ENCODE measurements at regions not wholly inside any gene's neighbourhood (a gene's known extent, or its start where the extent isn't known, plus 50 kb on each side); places are given as distances from the start of the nearest gene placed in this dataset.
"Not testable (repeated sequence)": the region's sequence is repeated elsewhere in the genome, so short reads cannot be mapped to it uniquely, and the experiment has no call there.

- CTCF ChIA-PET: no interaction called here
- Histone ChIP-seq H3K36me3 (ENCODE audit: control insufficient read depth in 4 of 4, insufficient read depth in 4 of 4, low read length in 3 of 4) (no peaks in the 10 kb centered on the region), H3K4me3 (ENCODE audit: control insufficient read depth in 1 of 7, extremely low read depth in 1 of 7, insufficient read depth in 4 of 7, low read depth in 2 of 7, low read length in 6 of 7) (no peak overlapping the region), H3K4me1 (ENCODE audit: control extremely low read depth in 1 of 4, control insufficient read depth in 4 of 4, insufficient read depth in 4 of 4, low read length in 3 of 4) (no peaks in the 10 kb centered on the region), H3K27ac (ENCODE audit: insufficient read depth in 1 of 2, low read depth in 1 of 2, low read length in 2 of 2, poor library complexity in 1 of 2, severe bottlenecking in 2 of 2) (no peak overlapping the region), H3K27me3 (replicated peaks in 2 of 5; ENCODE audit: control insufficient read depth in 4 of 5, insufficient read depth in 5 of 5, low read length in 4 of 5) (no peaks in the 10 kb centered on the region), H3K9me3 (ENCODE audit: control extremely low read depth in 1 of 5, control insufficient read depth in 4 of 5, insufficient read depth in 2 of 5, low read depth in 1 of 5, low read length in 4 of 5) (no peaks in the 10 kb centered on the region)
- no peak for DNase-seq
- WGBS (ENCODE audit: insufficient coverage): no CpG with 5 or more reads among the region's 3 CpGs
- POLR2A ChIA-PET: no interaction called here
These were observed 218.5 kb downstream of the TAF11L14 start for GRCh38 chr5:17852740-17853139.

DNA sequence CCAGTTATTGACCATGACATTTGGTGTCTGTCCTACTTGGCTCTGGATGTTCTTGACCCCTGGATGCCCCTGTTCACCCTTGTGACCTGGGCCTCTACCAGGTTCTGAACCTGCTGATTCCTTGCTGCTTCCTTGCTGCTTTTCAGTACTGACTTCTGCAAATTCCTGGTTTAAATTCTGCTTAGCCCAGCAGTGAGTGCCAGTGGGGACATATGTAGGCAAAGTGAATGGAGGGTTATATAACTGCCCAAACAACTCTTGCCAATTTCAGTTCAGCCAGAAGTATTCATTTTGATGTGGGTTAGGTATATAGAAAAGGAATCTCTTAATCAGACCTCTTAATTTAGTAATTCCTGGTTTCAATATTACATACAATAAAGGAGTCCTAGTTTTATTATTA, 220.6 kb downstream of the TAF11L14 start:
- H3K36me3 ChIP-seq (ENCODE audit: control insufficient read depth in 4 of 4, insufficient read depth in 4 of 4, low read length in 3 of 4): no peaks in the 10 kb centered on the region
- H3K4me1 ChIP-seq (ENCODE audit: control extremely low read depth in 1 of 4, control insufficient read depth in 4 of 4, insufficient read depth in 4 of 4, low read length in 3 of 4): no peaks in the 10 kb centered on the region
- no peaks in the 10 kb centered on the region for H3K27me3 ChIP-seq (replicated peaks in 2 of 5; ENCODE audit: control insufficient read depth in 4 of 5, insufficient read depth in 5 of 5, low read length in 4 of 5)
- DNase-seq: no peak
- no peak overlapping the region for H3K4me3 ChIP-seq (ENCODE audit: control insufficient read depth in 1 of 7, extremely low read depth in 1 of 7, insufficient read depth in 4 of 7, low read depth in 2 of 7, low read length in 6 of 7)
- H3K9me3 ChIP-seq (ENCODE audit: control extremely low read depth in 1 of 5, control insufficient read depth in 4 of 5, insufficient read depth in 2 of 5, low read depth in 1 of 5, low read length in 4 of 5): no peaks in the 10 kb centered on the region
- H3K27ac ChIP-seq (ENCODE audit: insufficient read depth in 1 of 2, low read depth in 1 of 2, low read length in 2 of 2, poor library complexity in 1 of 2, severe bottlenecking in 2 of 2): no peak overlapping the region
- CTCF ChIA-PET: no interaction called here
- POLR2A ChIA-PET: no interaction called here

GRCh38 chr5:17860660-17861315, 226.5 kb downstream of the TAF11L14 start:
- ChIA-PET CTCF (no interaction called here), POLR2A (no interaction called here)
- Histone ChIP-seq H3K36me3 (ENCODE audit: control insufficient read depth in 4 of 4, insufficient read depth in 4 of 4, low read length in 3 of 4) (no peaks in the 10 kb centered on the region), H3K4me3 (ENCODE audit: control insufficient read depth in 1 of 7, extremely low read depth in 1 of 7, insufficient read depth in 4 of 7, low read depth in 2 of 7, low read length in 6 of 7) (no peak overlapping the region), H3K9me3 (ENCODE audit: control extremely low read depth in 1 of 5, control insufficient read depth in 4 of 5, insufficient read depth in 2 of 5, low read depth in 1 of 5, low read length in 4 of 5) (peaks cover 0 to 4% (median 0%) of the 10 kb centered on the region in 5 experiments), H3K27me3 (replicated peaks in 2 of 5; ENCODE audit: control insufficient read depth in 4 of 5, insufficient read depth in 5 of 5, low read length in 4 of 5) (no peaks in the 10 kb centered on the region), H3K4me1 (ENCODE audit: control extremely low read depth in 1 of 4, control insufficient read depth in 4 of 4, insufficient read depth in 4 of 4, low read length in 3 of 4) (peaks cover 0 to 4% (median 0%) of the 10 kb centered on the region in 4 experiments), H3K27ac (ENCODE audit: insufficient read depth in 1 of 2, low read depth in 1 of 2, low read length in 2 of 2, poor library complexity in 1 of 2, severe bottlenecking in 2 of 2) (no peak overlapping the region)
- WGBS (ENCODE audit: insufficient coverage): no CpG with 5 or more reads among the region's 2 CpGs
- DNase-seq: peak in 2 of 3 donors; percentile 28 to 53

- H3K4me1 ChIP-seq (ENCODE audit: control extremely low read depth in 1 of 4, control insufficient read depth in 4 of 4, insufficient read depth in 4 of 4, low read length in 3 of 4); H3K27me3 ChIP-seq (replicated peaks in 2 of 5; ENCODE audit: control insufficient read depth in 4 of 5, insufficient read depth in 5 of 5, low read length in 4 of 5); CTCF ChIA-PET; POLR2A ChIA-PET; H3K9me3 ChIP-seq (ENCODE audit: control extremely low read depth in 1 of 5, control insufficient read depth in 4 of 5, insufficient read depth in 2 of 5, low read depth in 1 of 5, low read length in 4 of 5); DNase-seq; H3K27ac ChIP-seq (ENCODE audit: insufficient read depth in 1 of 2, low read depth in 1 of 2, low read length in 2 of 2, poor library complexity in 1 of 2, severe bottlenecking in 2 of 2); H3K4me3 ChIP-seq (ENCODE audit: control insufficient read depth in 1 of 7, extremely low read depth in 1 of 7, insufficient read depth in 4 of 7, low read depth in 2 of 7, low read length in 6 of 7); H3K36me3 ChIP-seq (ENCODE audit: control insufficient read depth in 4 of 4, insufficient read depth in 4 of 4, low read length in 3 of 4): not testable (repeated sequence)
- WGBS (ENCODE audit: insufficient coverage): 100% methylated on average over 1 of the region's 2 CpGs
These were observed 230.6 kb downstream of the TAF11L14 start for GRCh38 chr5:17864903-17865302.

GRCh38 chr5:17865966-17866365, 231.7 kb downstream of the TAF11L14 start:
- CTCF ChIA-PET; POLR2A ChIA-PET; H3K27me3 ChIP-seq (replicated peaks in 2 of 5; ENCODE audit: control insufficient read depth in 4 of 5, insufficient read depth in 5 of 5, low read length in 4 of 5); H3K36me3 ChIP-seq (ENCODE audit: control insufficient read depth in 4 of 4, insufficient read depth in 4 of 4, low read length in 3 of 4); H3K4me1 ChIP-seq (ENCODE audit: control extremely low read depth in 1 of 4, control insufficient read depth in 4 of 4, insufficient read depth in 4 of 4, low read length in 3 of 4); DNase-seq; H3K4me3 ChIP-seq (ENCODE audit: control insufficient read depth in 1 of 7, extremely low read depth in 1 of 7, insufficient read depth in 4 of 7, low read depth in 2 of 7, low read length in 6 of 7); H3K27ac ChIP-seq (ENCODE audit: insufficient read depth in 1 of 2, low read depth in 1 of 2, low read length in 2 of 2, poor library complexity in 1 of 2, severe bottlenecking in 2 of 2); H3K9me3 ChIP-seq (ENCODE audit: control extremely low read depth in 1 of 5, control insufficient read depth in 4 of 5, insufficient read depth in 2 of 5, low read depth in 1 of 5, low read length in 4 of 5): not testable (repeated sequence)
- 100% methylated on average over 1 of the region's 1 CpG for WGBS (ENCODE audit: insufficient coverage)

- no peak for DNase-seq
- Histone ChIP-seq H3K27ac (ENCODE audit: insufficient read depth in 1 of 2, low read depth in 1 of 2, low read length in 2 of 2, poor library complexity in 1 of 2, severe bottlenecking in 2 of 2) (no peak overlapping the region), H3K36me3 (ENCODE audit: control insufficient read depth in 4 of 4, insufficient read depth in 4 of 4, low read length in 3 of 4) (no peaks in the 10 kb centered on the region), H3K27me3 (replicated peaks in 2 of 5; ENCODE audit: control insufficient read depth in 4 of 5, insufficient read depth in 5 of 5, low read length in 4 of 5) (no peaks in the 10 kb centered on the region), H3K9me3 (ENCODE audit: control extremely low read depth in 1 of 5, control insufficient read depth in 4 of 5, insufficient read depth in 2 of 5, low read depth in 1 of 5, low read length in 4 of 5) (peaks cover 0 to 6% (median 0%) of the 10 kb centered on the region in 5 experiments), H3K4me3 (ENCODE audit: control insufficient read depth in 1 of 7, extremely low read depth in 1 of 7, insufficient read depth in 4 of 7, low read depth in 2 of 7, low read length in 6 of 7) (no peak overlapping the region), H3K4me1 (ENCODE audit: control extremely low read depth in 1 of 4, control insufficient read depth in 4 of 4, insufficient read depth in 4 of 4, low read length in 3 of 4) (no peaks in the 10 kb centered on the region)
- 80% methylated on average over 1 of the region's 4 CpGs for WGBS (ENCODE audit: insufficient coverage)
- ChIA-PET POLR2A (no interaction called here), CTCF (no interaction called here)
These were observed 237.9 kb downstream of the TAF11L14 start for GRCh38 chr5:17872204-17872603.

- H3K27ac ChIP-seq (ENCODE audit: insufficient read depth in 1 of 2, low read depth in 1 of 2, low read length in 2 of 2, poor library complexity in 1 of 2, severe bottlenecking in 2 of 2): no peak overlapping the region
- DNase-seq: no peak
- POLR2A ChIA-PET: no interaction called here
- H3K9me3 ChIP-seq (ENCODE audit: control extremely low read depth in 1 of 5, control insufficient read depth in 4 of 5, insufficient read depth in 2 of 5, low read depth in 1 of 5, low read length in 4 of 5): no peaks in the 10 kb centered on the region
- 100% methylated on average over 2 of the region's 2 CpGs for WGBS (ENCODE audit: insufficient coverage)
- CTCF ChIA-PET: no interaction called here
- no peak overlapping the region for H3K4me3 ChIP-seq (ENCODE audit: control insufficient read depth in 1 of 7, extremely low read depth in 1 of 7, insufficient read depth in 4 of 7, low read depth in 2 of 7, low read length in 6 of 7)
- no peaks in the 10 kb centered on the region for H3K36me3 ChIP-seq (ENCODE audit: control insufficient read depth in 4 of 4, insufficient read depth in 4 of 4, low read length in 3 of 4)
- H3K4me1 ChIP-seq (ENCODE audit: control extremely low read depth in 1 of 4, control insufficient read depth in 4 of 4, insufficient read depth in 4 of 4, low read length in 3 of 4): peaks cover 0 to 3% (median 0%) of the 10 kb centered on the region in 4 experiments
- H3K27me3 ChIP-seq (replicated peaks in 2 of 5; ENCODE audit: control insufficient read depth in 4 of 5, insufficient read depth in 5 of 5, low read length in 4 of 5): no peaks in the 10 kb centered on the region
These were observed 244.3 kb downstream of the TAF11L14 start for GRCh38 chr5:17878541-17878940.
